H1 (cell line): ENCODE measurements at regions not wholly inside any gene's neighbourhood (a gene's known extent, or its start where the extent isn't known, plus 50 kb on each side); places are given as distances from the start of the nearest gene placed in this dataset.

Source experiments
- CTCF ChIA-PET: fragments of 300-600 bp; sonication (Branson Sonifier 250); formaldehyde crosslinking; loops from one replicate; lab custom pipeline; 2021; ENCODE audit not compliant: partially characterized antibody; lab: Charles Lee
- POLR2A ChIA-PET: fragments of 300-600 bp; sonication (Branson Sonifier 250); formaldehyde crosslinking; loops from one replicate; lab custom pipeline; 2021; ENCODE audit warnings: inconsistent platforms; ENCODE audit not compliant: partially characterized antibody; lab: Charles Lee
- DNase-seq, 2 experiments: peaks; one replicate each; pipeline versions ENCODE4 v3.0.0 to v3.0.0-alpha.2; 2010 to 2022; ENCODE audit warnings: low spot score in 2 of 2, low read depth in 1 of 2, mixed read lengths in 1 of 2
- FAIRE-seq: peaks from 2 replicates; lab custom pipeline; 2011; peaks lifted over from hg19 to GRCh38; lab: Jason Lieb, UNC
- H2AFZ ChIP-seq: 2 replicates; pipeline ENCODE4 v1.8.1; 2012; ENCODE audit warnings: low read length, inconsistent platforms
- H2AK5ac ChIP-seq: 2 replicates; pipeline ENCODE4 v1.6.1; 2013; ENCODE audit warnings: low read depth, low read length
- H2BK120ac ChIP-seq: replicated peaks from 2 replicates; pipeline ENCODE3; 2013; ENCODE audit warnings: low read depth, low read length, inconsistent platforms
- H2BK12ac ChIP-seq: 2 replicates; pipeline ENCODE4 v1.6.1; 2013; ENCODE audit warnings: low read depth, low read length
- H2BK15ac ChIP-seq: 2 replicates; pipeline ENCODE4 v1.6.1; 2013; ENCODE audit warnings: low read length
- H2BK20ac ChIP-seq: 2 replicates; pipeline ENCODE4 v1.6.1; 2013; ENCODE audit warnings: low read length
- H2BK5ac ChIP-seq: 2 replicates; pipeline ENCODE4 v1.6.1; 2013; ENCODE audit warnings: low read depth, low read length
- H3K14ac ChIP-seq: 2 replicates; pipeline ENCODE4 v1.6.1; 2013; ENCODE audit warnings: inconsistent platforms; ENCODE audit not compliant: insufficient read length
- H3K18ac ChIP-seq: 2 replicates; pipeline ENCODE4 v1.6.1; 2013; ENCODE audit warnings: low read length; ENCODE audit errors: extremely low read depth
- H3K23ac ChIP-seq: 2 replicates; pipeline ENCODE4 v1.6.1; 2013; ENCODE audit warnings: inconsistent platforms; ENCODE audit not compliant: insufficient read length
- H3K23me2 ChIP-seq: 2 replicates; pipeline ENCODE4 v1.6.1; 2013; ENCODE audit warnings: low read depth, low read length
- H3K27ac ChIP-seq: 2 replicates; pipeline ENCODE4 v1.6.1; 2011; ENCODE audit warnings: low read depth, low read length, inconsistent platforms
- H3K27me3 ChIP-seq, 4 experiments: replicated peaks in 1 of 4; 1 replicate in 1 of 4; 2 replicates in 3 of 4; pipeline versions ENCODE4 v1.6.1 to v1.8.1; 2011 to 2013; ENCODE audit warnings: low read length in 3 of 4, mild to moderate bottlenecking in 3 of 4, inconsistent platforms in 2 of 4, mixed read lengths in 2 of 4, moderate library complexity in 1 of 4; ENCODE audit not compliant: control insufficient read depth in 3 of 4, insufficient read depth in 3 of 4; ENCODE audit errors: extremely low read depth in 1 of 4
- H3K36me3 ChIP-seq, 4 experiments: 2 replicates each; pipeline versions ENCODE4 v1.6.1 to v1.8.1; 2011 to 2013; ENCODE audit warnings: mild to moderate bottlenecking in 4 of 4, low read length in 3 of 4, moderate library complexity in 2 of 4, control low read depth in 1 of 4, inconsistent platforms in 1 of 4; ENCODE audit not compliant: insufficient read depth in 4 of 4, control insufficient read depth in 2 of 4
- H3K4ac ChIP-seq: replicated peaks from 2 replicates; pipeline ENCODE3; 2013; ENCODE audit warnings: low read length, low read depth, mixed read lengths, inconsistent platforms; ENCODE audit not compliant: insufficient read length
- H3K4me1 ChIP-seq, 4 experiments: replicated peaks in 1 of 4; 1 replicate in 1 of 4; 2 replicates in 3 of 4; pipeline versions ENCODE4 v1.6.1 to v1.8.1; 2011 to 2013; ENCODE audit warnings: low read length in 3 of 4, inconsistent platforms in 2 of 4, mixed read lengths in 1 of 4; ENCODE audit not compliant: insufficient read depth in 4 of 4, control insufficient read depth in 3 of 4
- H3K4me2 ChIP-seq, 2 experiments: 2 replicates each; pipeline versions ENCODE4 v1.6.1 to v1.8.1; 2011 to 2013; ENCODE audit warnings: low read depth in 2 of 2, low read length in 2 of 2, control low read depth in 1 of 2, inconsistent platforms in 1 of 2, mild to moderate bottlenecking in 1 of 2; ENCODE audit not compliant: insufficient read depth in 1 of 2
- H3K4me3 ChIP-seq, 4 experiments: fragments of 200-600, 300-600 bp in 1 of 4; sonication (generic), shearing (Covaris generic), sonication (Bioruptor Twin) in 1 of 4; 2 replicates each; pipeline versions ENCODE4 v1.5.1 to v1.8.1; 2011 to 2016; ENCODE audit warnings: low read length in 4 of 4, low read depth in 3 of 4, control low read depth in 2 of 4, inconsistent platforms in 2 of 4, mild to moderate bottlenecking in 2 of 4, mixed read lengths in 1 of 4, moderate library complexity in 1 of 4; ENCODE audit not compliant: insufficient read depth in 2 of 4; ENCODE audit errors: extremely low read depth in 1 of 4
- H3K56ac ChIP-seq: replicated peaks from 2 replicates; pipeline ENCODE3; 2013; ENCODE audit warnings: low read depth, mild to moderate bottlenecking, mixed read lengths, low read length, inconsistent platforms; ENCODE audit not compliant: insufficient read length
- H3K79me1 ChIP-seq: 2 replicates; pipeline ENCODE4 v1.6.1; 2013; ENCODE audit warnings: low read depth, low read length, control low read depth
- H3K79me2 ChIP-seq, 2 experiments: 2 replicates each; pipeline versions ENCODE4 v1.6.1 to v1.8.1; 2012 to 2013; ENCODE audit warnings: low read length in 2 of 2, mild to moderate bottlenecking in 2 of 2, inconsistent platforms in 1 of 2; ENCODE audit not compliant: insufficient read depth in 2 of 2, control insufficient read depth in 1 of 2
- H3K9ac ChIP-seq, 4 experiments: replicated peaks in 1 of 4; 1 replicate in 1 of 4; 2 replicates in 3 of 4; pipeline versions ENCODE4 v1.6.1 to v1.8.1; 2011 to 2013; ENCODE audit warnings: low read depth in 3 of 4, low read length in 3 of 4, control low read depth in 2 of 4, mild to moderate bottlenecking in 2 of 4, moderate library complexity in 2 of 4, inconsistent platforms in 1 of 4; ENCODE audit errors: extremely low read depth in 1 of 4
- H3K9me3 ChIP-seq, 2 experiments: 2 replicates each; pipeline versions ENCODE4 v1.6.1 to v1.8.1; 2012 to 2013; ENCODE audit warnings: mild to moderate bottlenecking in 2 of 2, moderate library complexity in 2 of 2, control low read depth in 1 of 2, inconsistent platforms in 1 of 2, low read depth in 1 of 2, low read length in 1 of 2, mixed read lengths in 1 of 2; ENCODE audit not compliant: insufficient read depth in 2 of 2
- H4K20me1 ChIP-seq, 2 experiments: replicated peaks in 1 of 2; 2 replicates each; pipeline versions ENCODE3 to v1.8.1; 2011 to 2013; ENCODE audit warnings: inconsistent platforms in 2 of 2, low read length in 2 of 2, mild to moderate bottlenecking in 1 of 2; ENCODE audit not compliant: insufficient read depth in 2 of 2, control insufficient read depth in 1 of 2
- H4K5ac ChIP-seq: 2 replicates; pipeline ENCODE4 v1.6.1; 2013; ENCODE audit warnings: low read length, low read depth, mixed read lengths, inconsistent platforms; ENCODE audit not compliant: insufficient read length
- H4K8ac ChIP-seq: 2 replicates; pipeline ENCODE4 v1.8.0; 2013; ENCODE audit warnings: mild to moderate bottlenecking, moderate library complexity, low read length, inconsistent platforms; ENCODE audit not compliant: insufficient read depth; ENCODE audit errors: extremely low read depth
- H4K91ac ChIP-seq: replicated peaks from 2 replicates; pipeline ENCODE3; 2013; ENCODE audit warnings: low read length, mixed read lengths, inconsistent platforms; ENCODE audit not compliant: insufficient read length
- ATF3 ChIP-seq: IDR thresholded peaks from 2 replicates; pipeline ENCODE4 v1.6.1; 2011; ENCODE audit warnings: low read depth, mild to moderate bottlenecking, low read length; ENCODE audit not compliant: insufficient read depth
- EGR1 ChIP-seq: IDR thresholded peaks from 2 replicates; pipeline ENCODE4 v1.6.1; 2011; ENCODE audit warnings: low read depth, low read length, borderline replicate concordance
- EP300 ChIP-seq, 2 experiments: IDR thresholded peaks; 1 replicate in 1 of 2; 2 replicates in 1 of 2; pipeline ENCODE4 v1.6.1; 2011 to 2012; ENCODE audit warnings: low read depth in 2 of 2, low read length in 2 of 2, mild to moderate bottlenecking in 2 of 2, borderline replicate concordance in 1 of 2, inconsistent platforms in 1 of 2, moderate library complexity in 1 of 2
- JUND ChIP-seq: IDR thresholded peaks from 2 replicates; pipeline ENCODE4 v1.6.1; 2011; ENCODE audit warnings: mild to moderate bottlenecking, improper control_type of control experiment, low read length
- KDM4A ChIP-seq: IDR thresholded peaks from one replicate; pipeline ENCODE4 v1.7.1; 2012; ENCODE audit warnings: low read depth, mild to moderate bottlenecking, moderate library complexity, low read length, inconsistent platforms; ENCODE audit not compliant: severe bottlenecking
- MAX ChIP-seq: IDR thresholded peaks from 2 replicates; pipeline ENCODE4 v1.6.1; 2012; ENCODE audit warnings: inconsistent platforms
- POLR2AphosphoS5 ChIP-seq: IDR thresholded peaks from 2 replicates; pipeline ENCODE4 v1.6.1; 2011; ENCODE audit warnings: low read depth, low read length
- RAD21 ChIP-seq, 2 experiments: IDR thresholded peaks in 1 of 2; conservative IDR thresholded peaks in 1 of 2; 2 replicates each; pipeline ENCODE4 v1.6.1; 2011; ENCODE audit warnings: low read depth in 2 of 2, low read length in 2 of 2, improper control_type of control experiment in 1 of 2, inconsistent platforms in 1 of 2, mild to moderate bottlenecking in 1 of 2, moderate library complexity in 1 of 2
- RFX5 ChIP-seq: IDR thresholded peaks from 2 replicates; pipeline ENCODE4 v1.6.1; 2011; ENCODE audit warnings: low read depth, low read length, improper control_type of control experiment, borderline replicate concordance
- YY1 ChIP-seq: IDR thresholded peaks from 2 replicates; pipeline ENCODE4 v1.6.1; 2011; ENCODE audit warnings: low read depth, mild to moderate bottlenecking, low read length
- WGBS, 2 experiments: shearing (Covaris generic) in 1 of 2; methylation state at CpG; one replicate each; pipeline versions ENCODE4 v1.1.6 to v1.1.7; 2013 to 2015; ENCODE audit warnings: low lambda C conversion rate in 2 of 2, mixed read lengths in 2 of 2, inconsistent platforms in 1 of 2, low coverage in 1 of 2, missing lambda C conversion rate in 1 of 2; ENCODE audit not compliant: insufficient replicate concordance in 2 of 2, insufficient coverage in 1 of 2, insufficient read length in 1 of 2; ENCODE audit errors: extremely low coverage in 1 of 2, missing lambda C conversion rate in 1 of 2; 5-methylcytosine and 5-hydroxymethylcytosine counted together

GRCh38 chr3:98655666-98656065 is 62.3 kb upstream of the CPOX start:
- ChIA-PET POLR2A (no interaction called here), CTCF (no interaction called here)

More at GRCh38 chr3:98655666-98656065, 62.3 kb upstream of the CPOX start:
- no peak overlapping the region for H2AFZ ChIP-seq
- FAIRE-seq: no peak
- H2BK5ac ChIP-seq: no peak overlapping the region
- no peaks in the 10 kb centered on the region for H3K4me1 ChIP-seq
- H3K4me2 ChIP-seq: no peak overlapping the region
- no peak overlapping the region for H2BK120ac ChIP-seq
- no peaks in the 10 kb centered on the region for H4K20me1 ChIP-seq
- H4K5ac ChIP-seq: no peak overlapping the region
- no peak overlapping the region for H3K56ac ChIP-seq
- 69% methylated on average over 3 of the region's 3 CpGs; no CpG with 5 or more reads in 1 of the 2 experiments for WGBS, 2 experiments
- no peak overlapping the region for H3K18ac ChIP-seq
- no peak overlapping the region for H4K91ac ChIP-seq
- H3K27me3 ChIP-seq: no peaks in the 10 kb centered on the region; a peak in 2 of 7 replicates
- no peak overlapping the region for H3K14ac ChIP-seq
- H3K4ac ChIP-seq: no peak overlapping the region
- no peaks in the 10 kb centered on the region for H3K23me2 ChIP-seq
- H3K4me3 ChIP-seq: no peak overlapping the region
- TF ChIP-seq MAX (no peak), ATF3 (no peak), EGR1 (no peak), EP300 (IDR thresholded peaks at IDR 0.05; ENCODE audit: borderline replicate concordance in 1 of 2, low read depth in 2 of 2, low read length in 2 of 2) (no peak), RFX5 (no peak), KDM4A (no peak), RAD21 (IDR thresholded peaks at IDR 0.05 in 1 of 2, conservative IDR thresholded peaks at IDR 0.05 in 1 of 2; ENCODE audit: low read depth in 2 of 2, low read length in 2 of 2) (no peak), POLR2AphosphoS5 (no peak), YY1 (no peak), JUND (no peak)
- H3K27ac ChIP-seq: no peak overlapping the region
- no peaks in the 10 kb centered on the region for H3K79me2 ChIP-seq
- no peaks in the 10 kb centered on the region for H3K36me3 ChIP-seq
- no peak overlapping the region for H2BK20ac ChIP-seq
- no peak overlapping the region for H3K9ac ChIP-seq
- no peak overlapping the region for H3K23ac ChIP-seq
- H4K8ac ChIP-seq: no peak overlapping the region
- H3K79me1 ChIP-seq: no peaks in the 10 kb centered on the region
- no peak overlapping the region for H2AK5ac ChIP-seq
- no peak for DNase-seq
- H3K9me3 ChIP-seq: no peaks in the 10 kb centered on the region
- no peak overlapping the region for H2BK12ac ChIP-seq
- no peak overlapping the region for H2BK15ac ChIP-seq
